A549 (cell line): ENCODE measurements at regions not wholly inside any gene's neighbourhood (a gene's known extent, or its start where the extent isn't known, plus 50 kb on each side); places are given as distances from the start of the nearest gene placed in this dataset.

Experiments used
- ATAC-seq, 2 experiments: fragments of 200-7000 bp in 1 of 2; fragments of >200 bp in 1 of 2; cut with Nextera tagmentation in 1 of 2; cut with Tn5 transposase in 1 of 2; 3 replicates each; pipeline versions ENCODE4 v1.8.0 to v1.9.1; 2018 to 2020; ENCODE audit warnings: mild to moderate bottlenecking in 1 of 2, moderate library complexity in 1 of 2
- CTCF ChIA-PET: fragments of 300-600 bp; sonication (Branson Sonifier 250); formaldehyde crosslinking; extraction: SDS; loops from one replicate; lab custom pipeline; 2021; ENCODE audit warnings: antibody characterized with exemption, inconsistent platforms; lab: Yijun Ruan, JAX
- POLR2A ChIA-PET: fragments of 350-600 bp; formaldehyde crosslinking; extraction: SDS; loops from one replicate; lab custom pipeline; 2021; ENCODE audit warnings: antibody characterized with exemption, inconsistent platforms; lab: Yijun Ruan, JAX
- DNase-seq, 2 experiments: peaks; one replicate each; pipeline versions ENCODE4 v3.0.0 to v3.0.0-alpha.2; 2011 to 2016; ENCODE audit warnings: low read depth in 1 of 2, low spot score in 1 of 2
- FAIRE-seq: peaks from 2 replicates; lab custom pipeline; 2011; peaks lifted over from hg19 to GRCh38; lab: Jason Lieb, UNC
- H3K27ac ChIP-seq, 2 experiments: fragments of >200 bp; sonication (Bioruptor Twin); formaldehyde crosslinking; 3 replicates each; pipeline ENCODE4 v1.5.1; 2016 to 2017
- H3K4me1 ChIP-seq: fragments of >200 bp; sonication (Bioruptor Twin); formaldehyde crosslinking; 3 replicates; pipeline ENCODE4 v1.6.1; 2016
- H3K4me2 ChIP-seq: fragments of >200 bp; sonication (Bioruptor Twin); formaldehyde crosslinking; 3 replicates; pipeline ENCODE4 v1.6.1; 2016
- H3K4me3 ChIP-seq: fragments of >200 bp; sonication (Bioruptor Twin); formaldehyde crosslinking; 3 replicates; pipeline ENCODE4 v1.5.1; 2016
- H3K9me3 ChIP-seq: fragments of >200 bp; sonication (Bioruptor Twin); formaldehyde crosslinking; 3 replicates; pipeline ENCODE4 v1.6.1; 2016
- CEBPB ChIP-seq, 2 experiments: fragments of >200 bp in 1 of 2; sonication (Bioruptor Twin) in 1 of 2; formaldehyde crosslinking in 1 of 2; IDR thresholded peaks; 2 replicates each; pipeline ENCODE4 v1.6.1; 2012 to 2016
- CHD4 ChIP-seq: fragments of 200-600 bp; sonication (generic); IDR thresholded peaks from 2 replicates; pipeline ENCODE4 v1.6.1; 2016; ENCODE audit warnings: antibody characterized with exemption, mild to moderate bottlenecking, borderline replicate concordance
- EHMT2 ChIP-seq: fragments of 200-600 bp; sonication (generic); IDR thresholded peaks from 2 replicates; pipeline ENCODE4 v1.6.1; 2016; ENCODE audit warnings: antibody characterized with exemption, low read depth, mild to moderate bottlenecking, moderate library complexity
- EP300 ChIP-seq, 2 experiments: fragments of >200 bp; sonication (Bioruptor Twin); formaldehyde crosslinking; IDR thresholded peaks; 2 replicates in 1 of 2; 3 replicates in 1 of 2; pipeline ENCODE4 v1.6.1; 2016 to 2017
- HOXB5 ChIP-seq: fragments of 250-450 bp; sonication (Bioruptor Pico); IDR thresholded peaks from 2 replicates; pipeline ENCODE4 v1.5.0; 2020; ENCODE audit warnings: mild to moderate bottlenecking, moderate library complexity
- KDM1A ChIP-seq: fragments of 200-600 bp; sonication (generic); IDR thresholded peaks from 2 replicates; pipeline ENCODE4 v1.6.1; 2016; ENCODE audit warnings: low read depth, mild to moderate bottlenecking
- MAFK ChIP-seq: fragments of 450-650 bp; IDR thresholded peaks from 2 replicates; pipeline ENCODE4 v1.6.1; 2014; ENCODE audit not compliant: partially characterized antibody
- MYC ChIP-seq: IDR thresholded peaks from 2 replicates; pipeline ENCODE4 v1.6.1; 2012; ENCODE audit warnings: mild to moderate bottlenecking, inconsistent platforms, low read length, improper control_type of control experiment, borderline replicate concordance
- NFE2L2 ChIP-seq: fragments of 150-350 bp; conservative IDR thresholded peaks from 2 replicates; pipeline ENCODE4 v1.6.1; 2014; ENCODE audit warnings: low read length
- NPAS2 ChIP-seq: fragments of 250-450 bp; sonication (Bioruptor Pico); IDR thresholded peaks from 2 replicates; pipeline ENCODE4 v1.8.0; 2022; ENCODE audit warnings: mild to moderate bottlenecking, moderate library complexity, borderline replicate concordance
- NR3C1 ChIP-seq: fragments of >200 bp; sonication (Bioruptor Twin); formaldehyde crosslinking; IDR thresholded peaks from 3 replicates; pipeline ENCODE4 v1.6.1; 2017
- POLR2A ChIP-seq: IDR thresholded peaks from 2 replicates; pipeline ENCODE4 v1.6.1; 2012; ENCODE audit warnings: mild to moderate bottlenecking, low read length
- POLR2AphosphoS2 ChIP-seq: conservative IDR thresholded peaks from 2 replicates; pipeline ENCODE4 v1.6.1; 2012; ENCODE audit warnings: low read length, improper control_type of control experiment, inconsistent platforms
- RNF2 ChIP-seq: fragments of 200-600 bp; sonication (generic); IDR thresholded peaks from 2 replicates; pipeline ENCODE4 v1.6.1; 2016; ENCODE audit warnings: low read depth, mild to moderate bottlenecking, antibody characterized with exemption, moderate library complexity, borderline replicate concordance
- ZFP36 ChIP-seq: fragments of 450-650 bp; IDR thresholded peaks from 2 replicates; pipeline ENCODE4 v1.6.1; 2014; ENCODE audit warnings: borderline replicate concordance; ENCODE audit not compliant: partially characterized antibody
- ZNF302 ChIP-seq: fragments of 250-450 bp; sonication (Bioruptor Pico); IDR thresholded peaks from 2 replicates; pipeline ENCODE4 v1.9.0; 2021; ENCODE audit warnings: inconsistent platforms, mild to moderate bottlenecking, moderate library complexity
- ZSCAN20 ChIP-seq: fragments of 250-450 bp; sonication (Bioruptor Pico); IDR thresholded peaks from 2 replicates; pipeline ENCODE4 v1.8.0; 2022; ENCODE audit warnings: mild to moderate bottlenecking, moderate library complexity
- WGBS: methylation state at CpG from one replicate; pipeline ENCODE4 v1.1.6; 2017; ENCODE audit errors: missing lambda C conversion rate; 5-methylcytosine and 5-hydroxymethylcytosine counted together
- TF ChIP-seq, protein P1 (sequence below): fragments of 450-650 bp; IDR thresholded peaks from 2 replicates; pipeline ENCODE4 v1.6.1; 2014; ENCODE audit warnings: antibody characterized with exemption
- TF ChIP-seq, protein P2 (sequence below): fragments of 150-350 bp; IDR thresholded peaks from 2 replicates; pipeline ENCODE4 v1.6.1; 2014; ENCODE audit warnings: low read depth, mild to moderate bottlenecking, low read length
- TF ChIP-seq, protein P3 (sequence below): fragments of >200 bp; sonication (Bioruptor Twin); formaldehyde crosslinking; IDR thresholded peaks from 3 replicates; pipeline ENCODE4 v1.5.1; 2016

DNA sequence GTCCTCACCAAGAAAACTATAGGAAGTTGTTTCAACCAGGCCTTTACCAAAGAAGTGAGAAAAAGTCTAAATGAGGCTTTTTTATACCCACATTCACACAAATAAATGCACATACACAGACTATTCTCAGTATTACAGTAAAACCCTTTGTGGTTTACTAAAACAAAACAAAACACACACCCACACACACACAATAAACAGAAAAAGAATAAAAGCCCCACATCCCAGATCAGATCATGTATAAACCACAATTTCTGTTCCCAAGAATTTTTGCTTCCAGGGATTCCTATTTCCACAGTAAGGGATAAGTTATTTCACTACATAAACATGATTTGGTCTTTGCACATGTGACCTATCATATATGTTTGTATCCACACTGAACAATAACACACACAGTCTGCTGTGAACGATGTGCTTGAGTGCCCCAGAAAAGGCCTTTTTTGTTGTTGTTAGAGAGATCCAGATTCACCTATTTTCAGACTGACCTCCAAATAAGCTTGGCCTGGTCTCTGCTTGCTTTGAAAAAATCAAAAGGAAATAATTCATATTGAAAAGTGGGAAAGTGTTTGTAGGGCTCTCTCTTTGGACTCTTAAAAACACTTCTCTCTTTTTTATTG, 283.4 kb upstream of the ATP11B start:
- Histone ChIP-seq H3K4me3 (no peak overlapping the region), H3K9me3 (no peaks in the 10 kb centered on the region), H3K4me1 (no peaks in the 10 kb centered on the region), H3K27ac (no peak overlapping the region), H3K4me2 (no peak overlapping the region)
- POLR2A ChIA-PET = no interaction called here
- FAIRE-seq (no peak), DNase-seq (no peak), ATAC-seq (no peak)
- TF ChIP-seq ZFP36 = no peak
- TF ChIP-seq EHMT2 = no peak
- no peak for TF ChIP-seq NPAS2 (CRISPR knock-in tag)
- no peak for TF ChIP-seq POLR2AphosphoS2
- no peak for TF ChIP-seq ZSCAN20
- no peak for TF ChIP-seq NFE2L2
- no peak for TF ChIP-seq HOXB5 (CRISPR knock-in tag)
- TF ChIP-seq ZNF302 = no peak
- TF ChIP-seq, protein P1, sequence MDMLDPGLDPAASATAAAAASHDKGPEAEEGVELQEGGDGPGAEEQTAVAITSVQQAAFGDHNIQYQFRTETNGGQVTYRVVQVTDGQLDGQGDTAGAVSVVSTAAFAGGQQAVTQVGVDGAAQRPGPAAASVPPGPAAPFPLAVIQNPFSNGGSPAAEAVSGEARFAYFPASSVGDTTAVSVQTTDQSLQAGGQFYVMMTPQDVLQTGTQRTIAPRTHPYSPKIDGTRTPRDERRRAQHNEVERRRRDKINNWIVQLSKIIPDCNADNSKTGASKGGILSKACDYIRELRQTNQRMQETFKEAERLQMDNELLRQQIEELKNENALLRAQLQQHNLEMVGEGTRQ = no peak
- no peak for TF ChIP-seq KDM1A
- no peak for TF ChIP-seq NR3C1
- no peak for TF ChIP-seq EP300 (IDR thresholded peaks at IDR 0.05)
- TF ChIP-seq CHD4 = no peak
- TF ChIP-seq, protein P2, sequence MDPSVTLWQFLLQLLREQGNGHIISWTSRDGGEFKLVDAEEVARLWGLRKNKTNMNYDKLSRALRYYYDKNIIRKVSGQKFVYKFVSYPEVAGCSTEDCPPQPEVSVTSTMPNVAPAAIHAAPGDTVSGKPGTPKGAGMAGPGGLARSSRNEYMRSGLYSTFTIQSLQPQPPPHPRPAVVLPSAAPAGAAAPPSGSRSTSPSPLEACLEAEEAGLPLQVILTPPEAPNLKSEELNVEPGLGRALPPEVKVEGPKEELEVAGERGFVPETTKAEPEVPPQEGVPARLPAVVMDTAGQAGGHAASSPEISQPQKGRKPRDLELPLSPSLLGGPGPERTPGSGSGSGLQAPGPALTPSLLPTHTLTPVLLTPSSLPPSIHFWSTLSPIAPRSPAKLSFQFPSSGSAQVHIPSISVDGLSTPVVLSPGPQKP = no peak
- 0% methylated on average over 1 of the region's 1 CpG for WGBS
- CTCF ChIA-PET = no interaction called here

DNA sequence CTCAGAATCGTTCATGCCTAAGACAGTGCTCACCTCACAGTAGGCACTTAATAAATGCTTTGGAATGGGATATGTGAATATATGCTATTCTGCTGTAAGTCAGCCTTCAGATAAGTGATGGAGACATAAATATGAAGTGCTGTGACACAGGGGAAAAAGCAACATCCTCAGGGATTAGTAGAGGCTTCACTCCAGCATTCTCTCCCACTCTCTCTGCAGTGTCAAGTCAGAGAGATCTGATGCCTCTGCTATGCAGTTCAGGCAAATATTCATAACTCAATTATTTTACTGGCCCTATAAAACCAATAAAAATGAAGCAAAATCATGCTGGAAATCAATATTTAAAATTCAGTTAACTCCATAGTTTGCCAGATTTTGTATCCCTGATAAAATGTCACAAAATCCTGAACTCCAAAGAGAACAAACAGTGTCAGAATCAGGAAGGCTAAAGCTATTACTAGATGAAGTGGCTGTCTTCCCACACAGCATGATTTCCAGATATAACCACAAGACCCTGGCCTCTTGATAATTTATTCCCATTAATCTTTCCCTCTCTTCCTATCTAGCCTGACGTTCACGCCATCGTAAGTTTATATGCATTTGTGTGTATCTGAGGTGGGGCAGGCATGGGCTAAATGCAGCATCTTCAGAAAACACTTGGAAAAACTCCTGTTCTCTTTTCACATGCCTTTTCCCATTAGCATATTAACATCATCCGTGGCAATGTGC, 278.9 kb upstream of the ATP11B start:
- H3K27ac ChIP-seq = no peak overlapping the region
- no peaks in the 10 kb centered on the region for H3K4me1 ChIP-seq
- no peak overlapping the region for H3K4me2 ChIP-seq
- POLR2A ChIA-PET = no interaction called here
- FAIRE-seq (no peak), DNase-seq (no peak), ATAC-seq (no peak)
- 52% methylated on average over 5 of the region's 5 CpGs for WGBS
- no peak overlapping the region for H3K4me3 ChIP-seq
- TF ChIP-seq EHMT2 (no peak), RNF2 (no peak), EP300 (IDR thresholded peaks at IDR 0.05) (no peak), CEBPB (IDR thresholded peaks at IDR 0.05) (no peak), MYC (no peak), MAFK (no peak), POLR2A (no peak)
- TF ChIP-seq, protein P3, sequence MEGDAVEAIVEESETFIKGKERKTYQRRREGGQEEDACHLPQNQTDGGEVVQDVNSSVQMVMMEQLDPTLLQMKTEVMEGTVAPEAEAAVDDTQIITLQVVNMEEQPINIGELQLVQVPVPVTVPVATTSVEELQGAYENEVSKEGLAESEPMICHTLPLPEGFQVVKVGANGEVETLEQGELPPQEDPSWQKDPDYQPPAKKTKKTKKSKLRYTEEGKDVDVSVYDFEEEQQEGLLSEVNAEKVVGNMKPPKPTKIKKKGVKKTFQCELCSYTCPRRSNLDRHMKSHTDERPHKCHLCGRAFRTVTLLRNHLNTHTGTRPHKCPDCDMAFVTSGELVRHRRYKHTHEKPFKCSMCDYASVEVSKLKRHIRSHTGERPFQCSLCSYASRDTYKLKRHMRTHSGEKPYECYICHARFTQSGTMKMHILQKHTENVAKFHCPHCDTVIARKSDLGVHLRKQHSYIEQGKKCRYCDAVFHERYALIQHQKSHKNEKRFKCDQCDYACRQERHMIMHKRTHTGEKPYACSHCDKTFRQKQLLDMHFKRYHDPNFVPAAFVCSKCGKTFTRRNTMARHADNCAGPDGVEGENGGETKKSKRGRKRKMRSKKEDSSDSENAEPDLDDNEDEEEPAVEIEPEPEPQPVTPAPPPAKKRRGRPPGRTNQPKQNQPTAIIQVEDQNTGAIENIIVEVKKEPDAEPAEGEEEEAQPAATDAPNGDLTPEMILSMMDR = no peak
- TF ChIP-seq, all 56 proteins: peak for 0
- H3K9me3 ChIP-seq = no peaks in the 10 kb centered on the region
- CTCF ChIA-PET = no interaction called here
